H9 (cell line): ENCODE measurements at regions not wholly inside any gene's neighbourhood (a gene's known extent, or its start where the extent isn't known, plus 50 kb on each side); places are given as distances from the start of the nearest gene placed in this dataset.

ENCODE experiments used
- DNase-seq: peaks from one replicate; pipeline ENCODE4 v3.0.0-alpha.2; 2017
- H2AFZ ChIP-seq: one replicate; pipeline ENCODE4 v1.6.1; 2013; ENCODE audit warnings: mild to moderate bottlenecking, low read length, control low read depth, moderate library complexity
- H2AK5ac ChIP-seq: 2 replicates; pipeline ENCODE4 v1.6.1; 2013; ENCODE audit warnings: low read length, control low read depth, mixed read lengths; ENCODE audit not compliant: insufficient read length
- H2BK120ac ChIP-seq: one replicate; pipeline ENCODE4 v1.6.1; 2013; ENCODE audit warnings: low read depth, mild to moderate bottlenecking, low read length, control low read depth, inconsistent platforms; ENCODE audit not compliant: poor library complexity, severe bottlenecking
- H2BK12ac ChIP-seq: 2 replicates; pipeline ENCODE4 v1.6.1; 2013; ENCODE audit warnings: low read length, control low read depth, mixed read lengths, low read depth; ENCODE audit not compliant: insufficient read length
- H2BK15ac ChIP-seq: 2 replicates; pipeline ENCODE4 v1.6.1; 2013; ENCODE audit warnings: low read depth, low read length, control low read depth
- H2BK20ac ChIP-seq: one replicate; pipeline ENCODE4 v1.6.1; 2013; ENCODE audit warnings: low read depth, mild to moderate bottlenecking, low read length, control low read depth, inconsistent platforms; ENCODE audit not compliant: poor library complexity, severe bottlenecking
- H2BK5ac ChIP-seq: 2 replicates; pipeline ENCODE4 v1.6.1; 2013; ENCODE audit warnings: low read length, control low read depth, mixed read lengths; ENCODE audit not compliant: insufficient read length
- H3K14ac ChIP-seq: 2 replicates; pipeline ENCODE4 v1.6.1; 2013; ENCODE audit warnings: low read length, control low read depth; ENCODE audit not compliant: insufficient read depth
- H3K18ac ChIP-seq: 2 replicates; pipeline ENCODE4 v1.6.1; 2013; ENCODE audit warnings: low read depth, mild to moderate bottlenecking, mixed read lengths, low read length, control low read depth; ENCODE audit not compliant: insufficient read length
- H3K23ac ChIP-seq: 2 replicates; pipeline ENCODE4 v1.6.1; 2013; ENCODE audit warnings: low read length, control low read depth, mixed read lengths, low read depth; ENCODE audit not compliant: insufficient read length
- H3K23me2 ChIP-seq: 2 replicates; pipeline ENCODE4 v1.6.1; 2013; ENCODE audit warnings: low read depth, mild to moderate bottlenecking, mixed read lengths, low read length, control low read depth; ENCODE audit not compliant: insufficient read length, poor library complexity, severe bottlenecking
- H3K27ac ChIP-seq: 2 replicates; pipeline ENCODE4 v1.5.1; 2013; ENCODE audit warnings: low read length, control low read depth, mixed read lengths, low read depth; ENCODE audit not compliant: insufficient read length
- H3K27me3 ChIP-seq: 2 replicates; pipeline ENCODE4 v1.6.1; 2013; ENCODE audit warnings: low read length, control low read depth, inconsistent platforms; ENCODE audit not compliant: insufficient read depth
- H3K4ac ChIP-seq: 2 replicates; pipeline ENCODE4 v1.6.1; 2013; ENCODE audit warnings: low read depth, mild to moderate bottlenecking, control low read depth, inconsistent platforms, low read length, moderate library complexity
- H3K4me1 ChIP-seq: 2 replicates; pipeline ENCODE4 v1.6.1; 2013; ENCODE audit warnings: low read length, control low read depth, inconsistent platforms; ENCODE audit not compliant: insufficient read depth
- H3K4me2 ChIP-seq: 2 replicates; pipeline ENCODE4 v1.6.1; 2013; ENCODE audit warnings: low read length, control low read depth, mixed read lengths; ENCODE audit not compliant: insufficient read length, insufficient read depth
- H3K56ac ChIP-seq: 2 replicates; pipeline ENCODE4 v1.6.1; 2013; ENCODE audit warnings: low read depth, mild to moderate bottlenecking, mixed read lengths, low read length, control low read depth; ENCODE audit not compliant: insufficient read length
- H3K79me1 ChIP-seq: 2 replicates; pipeline ENCODE4 v1.6.1; 2013; ENCODE audit warnings: low read depth, mild to moderate bottlenecking, moderate library complexity, low read length, control low read depth, inconsistent platforms; ENCODE audit not compliant: insufficient read depth, poor library complexity, severe bottlenecking
- H3K79me2 ChIP-seq: 2 replicates; pipeline ENCODE4 v1.6.1; 2013; ENCODE audit warnings: low read length, control low read depth, inconsistent platforms; ENCODE audit not compliant: insufficient read depth
- H3K9ac ChIP-seq: 2 replicates; pipeline ENCODE4 v1.6.1; 2013; ENCODE audit warnings: low read length, control low read depth, mixed read lengths; ENCODE audit not compliant: insufficient read length; ENCODE audit errors: extremely low read depth
- H3K9me3 ChIP-seq: one replicate; pipeline ENCODE4 v1.6.1; 2013; ENCODE audit warnings: low read depth, low read length, inconsistent platforms; ENCODE audit not compliant: control insufficient read depth
- H3T11ph ChIP-seq: one replicate; pipeline ENCODE4 v1.6.1; 2013; ENCODE audit warnings: mild to moderate bottlenecking, low read length, control low read depth, inconsistent platforms
- H4K20me1 ChIP-seq: one replicate; pipeline ENCODE4 v1.6.1; 2013; ENCODE audit not compliant: control insufficient read depth, insufficient read length, insufficient read depth
- H4K5ac ChIP-seq: 2 replicates; pipeline ENCODE4 v1.6.1; 2013; ENCODE audit warnings: low read depth, mild to moderate bottlenecking, mixed read lengths, low read length, control low read depth; ENCODE audit not compliant: insufficient read length
- H4K8ac ChIP-seq: replicated peaks from 2 replicates; pipeline ENCODE4 v1.6.1; 2013; ENCODE audit warnings: low read length, control low read depth, mixed read lengths, low read depth; ENCODE audit not compliant: insufficient read length
- H4K91ac ChIP-seq: 2 replicates; pipeline ENCODE4 v1.6.1; 2013; ENCODE audit warnings: low read depth, mild to moderate bottlenecking, moderate library complexity, mixed read lengths, low read length, control low read depth; ENCODE audit not compliant: insufficient read length
- H3K27ac Mint-ChIP-seq, 3 experiments: 2 replicates in 2 of 3; 3 replicates in 1 of 3; pipeline ENCODE4 v1.8.0; 2020 to 2021; ENCODE audit warnings: mixed read lengths in 3 of 3, mild to moderate bottlenecking in 1 of 3, moderate library complexity in 1 of 3
- H3K27me3 Mint-ChIP-seq: 2 replicates; pipeline ENCODE4 v1.8.0; 2021; ENCODE audit warnings: low read depth, mild to moderate bottlenecking, moderate library complexity, mixed read lengths
- H3K36me3 Mint-ChIP-seq, 3 experiments: 2 replicates in 2 of 3; 3 replicates in 1 of 3; pipeline ENCODE4 v1.8.0; 2020 to 2021; ENCODE audit warnings: low read depth in 3 of 3, mixed read lengths in 3 of 3; ENCODE audit not compliant: insufficient read depth in 1 of 3
- H3K4me1 Mint-ChIP-seq, 2 experiments: 2 replicates each; pipeline ENCODE4 v1.8.0; 2020; ENCODE audit warnings: mixed read lengths in 2 of 2
- H3K4me3 Mint-ChIP-seq, 2 experiments: 2 replicates in 1 of 2; 3 replicates in 1 of 2; pipeline ENCODE4 v1.8.0; 2020 to 2021; ENCODE audit warnings: mild to moderate bottlenecking in 2 of 2, mixed read lengths in 2 of 2, moderate library complexity in 1 of 2
- H3K9me3 Mint-ChIP-seq, 2 experiments: 2 replicates in 1 of 2; 3 replicates in 1 of 2; pipeline ENCODE4 v1.8.0; 2020; ENCODE audit warnings: mild to moderate bottlenecking in 2 of 2, mixed read lengths in 2 of 2, moderate library complexity in 1 of 2
- WGBS: extraction: QIAGEN DNeasy Blood & Tissue Kit; methylation state at CpG from one replicate; pipeline ENCODE4 v1.1.7; 2013; ENCODE audit warnings: missing lambda C conversion rate, low lambda C conversion rate, mixed read lengths; ENCODE audit not compliant: insufficient read length; ENCODE audit errors: extremely low coverage; 5-methylcytosine and 5-hydroxymethylcytosine counted together
- TF ChIP-seq, protein P1 (sequence below): fragments of 200-600 bp; sonication (generic); conservative IDR thresholded peaks from 3 replicates; pipeline ENCODE4 v1.8.0; 2021; ENCODE audit warnings: antibody characterized with exemption, mild to moderate bottlenecking

DNA sequence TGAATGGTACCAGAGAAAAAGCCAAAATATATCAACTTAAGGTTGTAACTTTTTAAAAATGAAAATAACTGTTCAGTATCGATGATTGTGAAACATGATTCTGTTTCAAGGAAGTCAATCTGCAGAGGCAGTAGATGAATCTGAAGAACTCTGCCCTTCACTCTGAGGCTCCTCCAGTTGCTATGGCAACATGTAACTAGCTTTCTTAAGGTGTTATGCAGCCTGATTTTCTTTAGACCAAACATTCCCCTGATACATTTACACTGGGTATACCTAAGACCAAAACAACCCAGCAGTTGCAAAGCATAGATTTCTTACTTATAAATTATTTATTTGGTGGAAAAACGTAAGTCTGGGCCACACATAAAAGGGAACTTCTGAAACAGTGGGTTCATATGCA lies 133.6 kb upstream of the RASGEF1B start:
- no peak overlapping the region for H3K18ac ChIP-seq
- H4K5ac ChIP-seq = no peak overlapping the region
- H3K23me2 ChIP-seq = no peaks in the 10 kb centered on the region
- Mint-ChIP-seq H3K27me3 (no peaks in the 10 kb centered on the region), H3K4me3 (no peak overlapping the region), H3K36me3 (no peaks in the 10 kb centered on the region; a peak in 1 of 7 replicates), H3K27ac (no peak overlapping the region), H3K4me1 (peaks cover 8 to 11% of the 10 kb centered on the region in 2 experiments), H3K9me3 (no peaks in the 10 kb centered on the region)
- no peak overlapping the region for H2BK20ac ChIP-seq
- no peaks in the 10 kb centered on the region for H3K9me3 ChIP-seq
- no peak overlapping the region for H3K27ac ChIP-seq
- no peak overlapping the region for H3K4ac ChIP-seq
- no peak for DNase-seq
- WGBS = no CpG with 5 or more reads among the region's 2 CpGs
- H2BK15ac ChIP-seq = no peak overlapping the region
- H3K9ac ChIP-seq = no peak overlapping the region
- no peak overlapping the region for H3K56ac ChIP-seq
- no peak overlapping the region for H3T11ph ChIP-seq
- no peak overlapping the region for H4K8ac ChIP-seq
- no peak overlapping the region for H3K23ac ChIP-seq
- TF ChIP-seq, protein P1, sequence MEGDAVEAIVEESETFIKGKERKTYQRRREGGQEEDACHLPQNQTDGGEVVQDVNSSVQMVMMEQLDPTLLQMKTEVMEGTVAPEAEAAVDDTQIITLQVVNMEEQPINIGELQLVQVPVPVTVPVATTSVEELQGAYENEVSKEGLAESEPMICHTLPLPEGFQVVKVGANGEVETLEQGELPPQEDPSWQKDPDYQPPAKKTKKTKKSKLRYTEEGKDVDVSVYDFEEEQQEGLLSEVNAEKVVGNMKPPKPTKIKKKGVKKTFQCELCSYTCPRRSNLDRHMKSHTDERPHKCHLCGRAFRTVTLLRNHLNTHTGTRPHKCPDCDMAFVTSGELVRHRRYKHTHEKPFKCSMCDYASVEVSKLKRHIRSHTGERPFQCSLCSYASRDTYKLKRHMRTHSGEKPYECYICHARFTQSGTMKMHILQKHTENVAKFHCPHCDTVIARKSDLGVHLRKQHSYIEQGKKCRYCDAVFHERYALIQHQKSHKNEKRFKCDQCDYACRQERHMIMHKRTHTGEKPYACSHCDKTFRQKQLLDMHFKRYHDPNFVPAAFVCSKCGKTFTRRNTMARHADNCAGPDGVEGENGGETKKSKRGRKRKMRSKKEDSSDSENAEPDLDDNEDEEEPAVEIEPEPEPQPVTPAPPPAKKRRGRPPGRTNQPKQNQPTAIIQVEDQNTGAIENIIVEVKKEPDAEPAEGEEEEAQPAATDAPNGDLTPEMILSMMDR = no peak
- no peaks in the 10 kb centered on the region for H4K20me1 ChIP-seq
- H2BK12ac ChIP-seq = no peak overlapping the region
- no peaks in the 10 kb centered on the region for H3K79me1 ChIP-seq
- peaks cover 2% of the 10 kb centered on the region; the same call in 1 of the 2 replicates for H3K4me1 ChIP-seq
- H3K27me3 ChIP-seq = no peaks in the 10 kb centered on the region
- H2AK5ac ChIP-seq = no peak overlapping the region
- no peak overlapping the region for H2BK5ac ChIP-seq
- no peak overlapping the region for H2AFZ ChIP-seq
- H4K91ac ChIP-seq = no peak overlapping the region
- H2BK120ac ChIP-seq = no peak overlapping the region
- H3K14ac ChIP-seq = no peak overlapping the region
- H3K4me2 ChIP-seq = no peak overlapping the region
- no peaks in the 10 kb centered on the region for H3K79me2 ChIP-seq
